HFF-Myc (cell line): ENCODE measurements at regions not wholly inside any gene's neighbourhood (a gene's known extent, or its start where the extent isn't known, plus 50 kb on each side); places are given as distances from the start of the nearest gene placed in this dataset.

ENCODE experiments used
- DNase-seq: peaks from one replicate; pipeline ENCODE4 v3.0.0-alpha.2; 2011; ENCODE audit warnings: low read depth; ENCODE audit errors: extremely low read depth
- H3K4me3 ChIP-seq: replicated peaks from 2 replicates; pipeline ENCODE4 v1.5.1; 2011; ENCODE audit warnings: low read depth, mild to moderate bottlenecking, control low read depth, low read length
- TF ChIP-seq, protein P1 (sequence below): IDR thresholded peaks from 2 replicates; pipeline ENCODE4 v1.5.1; 2012; ENCODE audit warnings: mild to moderate bottlenecking, low read depth, low read length, control low read depth; ENCODE audit errors: missing control alignments

DNA sequence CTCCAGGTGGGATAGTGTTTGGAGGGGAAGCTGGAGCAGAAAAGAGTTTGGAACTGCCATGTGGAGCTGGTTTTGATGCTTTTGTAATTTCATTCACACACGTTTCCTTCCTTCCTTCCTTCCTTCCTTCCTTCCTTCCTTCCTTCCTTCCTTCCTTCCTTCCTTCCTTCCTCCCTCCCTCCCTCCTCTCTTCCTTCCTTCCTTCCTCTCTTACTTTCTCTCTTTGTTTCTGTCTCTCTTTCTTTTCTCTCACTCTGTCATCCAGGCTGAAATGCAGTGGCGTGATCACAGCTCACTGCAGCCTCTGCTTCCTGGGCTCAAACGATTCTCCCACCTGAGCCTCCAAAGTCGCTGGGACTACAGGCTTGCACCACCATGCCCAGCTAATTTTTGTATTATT is 168.0 kb upstream of the ARID2 start:
- DNase-seq, result no peak
- TF ChIP-seq, protein P1, sequence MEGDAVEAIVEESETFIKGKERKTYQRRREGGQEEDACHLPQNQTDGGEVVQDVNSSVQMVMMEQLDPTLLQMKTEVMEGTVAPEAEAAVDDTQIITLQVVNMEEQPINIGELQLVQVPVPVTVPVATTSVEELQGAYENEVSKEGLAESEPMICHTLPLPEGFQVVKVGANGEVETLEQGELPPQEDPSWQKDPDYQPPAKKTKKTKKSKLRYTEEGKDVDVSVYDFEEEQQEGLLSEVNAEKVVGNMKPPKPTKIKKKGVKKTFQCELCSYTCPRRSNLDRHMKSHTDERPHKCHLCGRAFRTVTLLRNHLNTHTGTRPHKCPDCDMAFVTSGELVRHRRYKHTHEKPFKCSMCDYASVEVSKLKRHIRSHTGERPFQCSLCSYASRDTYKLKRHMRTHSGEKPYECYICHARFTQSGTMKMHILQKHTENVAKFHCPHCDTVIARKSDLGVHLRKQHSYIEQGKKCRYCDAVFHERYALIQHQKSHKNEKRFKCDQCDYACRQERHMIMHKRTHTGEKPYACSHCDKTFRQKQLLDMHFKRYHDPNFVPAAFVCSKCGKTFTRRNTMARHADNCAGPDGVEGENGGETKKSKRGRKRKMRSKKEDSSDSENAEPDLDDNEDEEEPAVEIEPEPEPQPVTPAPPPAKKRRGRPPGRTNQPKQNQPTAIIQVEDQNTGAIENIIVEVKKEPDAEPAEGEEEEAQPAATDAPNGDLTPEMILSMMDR, result no peak
- H3K4me3 ChIP-seq, result no peak overlapping the region

DNA sequence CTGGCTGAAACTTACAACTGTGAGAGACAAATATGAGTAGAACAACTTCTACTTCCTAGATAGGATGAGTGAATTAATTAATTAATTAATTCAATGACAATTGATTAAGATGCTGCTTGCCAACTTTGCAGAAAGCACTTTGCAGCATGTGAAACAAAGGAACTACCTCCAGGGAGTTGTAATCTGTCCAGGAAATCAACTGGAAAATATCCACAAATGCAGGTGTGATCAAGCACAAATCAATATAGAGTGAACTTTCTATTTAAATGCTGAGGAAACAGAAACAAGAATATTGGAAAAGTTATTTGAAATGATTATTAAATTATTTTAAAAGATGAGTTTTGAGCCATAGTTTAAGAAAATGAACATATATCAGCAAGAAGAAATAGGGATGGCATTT is 163.9 kb upstream of the ARID2 start:
- TF ChIP-seq, protein P1, result no peak
- DNase-seq, result no peak
- no peak overlapping the region for H3K4me3 ChIP-seq

DNA sequence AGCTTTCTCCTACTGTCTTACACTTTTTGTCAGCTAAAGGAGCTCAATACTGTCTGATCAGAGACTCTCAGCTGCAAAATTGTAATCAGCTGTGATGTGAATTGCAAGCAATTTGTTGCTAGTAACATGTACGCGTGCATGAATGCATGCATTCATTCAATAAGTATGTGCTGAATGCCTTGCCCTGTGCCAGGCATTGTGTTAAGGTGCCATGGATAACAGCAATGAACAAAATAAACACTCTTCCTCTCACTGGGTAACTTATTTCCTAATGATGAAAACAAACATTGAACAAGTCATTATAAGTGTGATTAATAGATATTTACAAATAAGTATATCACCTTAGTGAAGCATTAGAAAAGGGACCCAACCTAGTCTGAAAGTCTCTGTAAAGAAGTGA is 163.2 kb upstream of the ARID2 start:
- no peak overlapping the region for H3K4me3 ChIP-seq
- TF ChIP-seq, protein P1, result no peak

DNA sequence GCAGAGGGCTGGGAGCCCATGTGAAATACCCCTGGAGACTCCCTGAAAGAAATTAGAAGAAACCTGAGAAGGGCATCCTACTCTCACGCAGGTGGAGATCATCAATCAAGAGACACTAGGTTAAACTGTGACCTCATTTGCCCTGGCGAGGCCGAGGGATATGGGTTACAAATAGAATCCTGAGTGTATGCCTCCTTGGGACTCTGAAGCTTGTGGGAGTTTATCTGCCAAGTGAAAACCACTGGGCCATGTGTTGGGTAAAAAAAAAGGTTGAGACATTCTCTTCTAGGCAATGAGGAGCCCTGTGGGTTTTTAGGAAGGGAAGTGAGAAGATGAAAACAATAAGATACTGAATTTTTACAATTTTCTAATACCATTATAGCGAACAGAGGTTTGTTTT is 160.7 kb upstream of the ARID2 start:
- no peak overlapping the region for H3K4me3 ChIP-seq
- TF ChIP-seq, protein P1, result no peak
- no peak for DNase-seq

More for the DNA sequence above, 163.2 kb upstream of the ARID2 start:
- DNase-seq, result no peak

DNA sequence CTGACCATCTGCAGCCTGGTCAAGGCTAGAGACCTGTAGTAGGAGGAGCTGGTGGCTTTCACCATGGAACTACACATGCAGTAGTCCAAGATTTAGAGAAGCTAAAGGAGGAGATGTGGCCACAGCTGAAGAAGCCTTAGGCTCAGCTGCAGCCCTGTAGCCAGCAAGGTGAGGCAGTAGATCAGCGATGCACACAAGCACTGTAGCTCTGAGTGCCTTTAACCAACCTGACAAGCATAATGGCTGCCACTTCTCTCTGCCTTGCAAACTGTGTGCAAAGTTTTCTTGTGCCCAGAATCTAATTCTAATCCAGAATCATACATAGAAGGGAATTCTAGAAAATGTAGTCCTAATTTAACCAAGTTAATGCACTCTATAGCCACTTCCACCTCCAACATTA is 159.0 kb upstream of the ARID2 start:
- TF ChIP-seq, protein P1, result no peak
- H3K4me3 ChIP-seq, result no peak overlapping the region
- DNase-seq, result no peak

DNA sequence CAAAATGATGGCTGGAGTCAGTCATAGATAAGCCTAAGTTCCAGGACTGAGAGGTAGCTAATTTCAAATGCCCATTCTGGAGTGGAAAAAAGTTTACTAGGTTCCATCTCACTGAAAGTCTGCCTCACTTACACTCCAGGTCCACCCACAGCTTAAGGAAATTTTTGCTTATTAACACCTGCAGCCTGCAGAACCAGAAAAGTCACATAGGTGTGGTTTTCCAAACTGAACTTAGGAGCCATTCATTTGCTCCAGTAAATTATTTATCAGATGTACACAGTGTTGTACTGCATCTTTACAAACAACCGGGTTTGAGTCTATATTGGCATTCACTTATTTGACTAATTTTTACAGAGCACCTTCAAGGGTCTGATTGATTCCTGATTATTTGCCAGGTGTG is 157.4 kb upstream of the ARID2 start:
- DNase-seq, result no peak
- H3K4me3 ChIP-seq, result no peak overlapping the region
- TF ChIP-seq, protein P1, result no peak

DNA sequence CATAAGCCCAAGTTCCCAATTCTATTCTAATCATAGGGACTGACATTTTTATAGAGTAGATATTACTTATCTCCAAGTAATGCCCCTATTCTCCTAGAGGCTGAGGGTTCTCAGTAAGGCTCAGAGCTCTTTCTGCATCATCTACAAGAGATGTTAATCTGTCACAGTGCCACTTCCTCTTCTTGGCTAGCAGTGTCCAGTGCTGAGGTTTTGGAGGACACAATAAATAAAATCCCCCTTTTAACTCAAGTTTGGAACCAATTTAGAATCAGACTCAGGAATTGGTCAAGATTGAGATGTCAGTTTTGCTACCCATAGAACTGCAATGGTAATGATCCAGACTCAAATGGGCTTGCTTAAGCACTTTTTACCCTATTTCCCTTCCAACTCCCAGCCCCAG is 154.1 kb upstream of the ARID2 start:
- no peak overlapping the region for H3K4me3 ChIP-seq
- DNase-seq, result no peak
- TF ChIP-seq, protein P1, result no peak
